Activated CD8-positive, alpha-beta memory T cell treated with anti-CD3 and anti-CD28 coated beads for 36 hours (primary cell): ENCODE measurements at regions not wholly inside any gene's neighbourhood (a gene's known extent, or its start where the extent isn't known, plus 50 kb on each side); places are given as distances from the start of the nearest gene placed in this dataset.

Experiments used
- CTCF ChIA-PET: fragments of 350-600 bp; sonication (Branson Sonifier 250); formaldehyde crosslinking; loops from one replicate; lab custom pipeline; 2021; ENCODE audit warnings: antibody characterized with exemption; lab: Charles Lee
- POLR2A ChIA-PET: fragments of 350-600 bp; sonication (Branson Sonifier 250); formaldehyde crosslinking; loops from one replicate; lab custom pipeline; 2021; ENCODE audit warnings: antibody characterized with exemption; lab: Charles Lee

- CTCF ChIA-PET, result interaction anchor here (0.7 kb wide), 1 partner anchor 808 kb away, joined by 5 read pairs; no protein-coding TSS in a partner anchor
- POLR2A ChIA-PET, result no interaction called here
These were observed 117.4 kb upstream of the RPS6KA2 start for GRCh38 chr6:166744223-166745134.

- CTCF ChIA-PET, result no interaction called here
- POLR2A ChIA-PET, result no interaction called here
These were observed 116.6 kb upstream of the RPS6KA2 start for GRCh38 chr6:166743406-166744222.

GRCh38 chr6:166742981-166743380 is 115.9 kb upstream of the RPS6KA2 start:
- POLR2A ChIA-PET, result no interaction called here
- CTCF ChIA-PET, result no interaction called here

- POLR2A ChIA-PET, result no interaction called here
- CTCF ChIA-PET, result no interaction called here
These were observed 112.9 kb upstream of the RPS6KA2 start for GRCh38 chr6:166739976-166740318.

GRCh38 chr6:166739117-166739975 is 112.3 kb upstream of the RPS6KA2 start:
- ChIA-PET POLR2A (no interaction called here), CTCF (no interaction called here)

- ChIA-PET CTCF (no interaction called here), POLR2A (no interaction called here)
These were observed 111.5 kb upstream of the RPS6KA2 start for GRCh38 chr6:166738386-166739116.

GRCh38 chr6:166737261-166737660 is 110.2 kb upstream of the RPS6KA2 start:
- POLR2A ChIA-PET, result no interaction called here
- CTCF ChIA-PET, result no interaction called here

GRCh38 chr6:166736634-166737033 is 109.6 kb upstream of the RPS6KA2 start:
- CTCF ChIA-PET, result no interaction called here

GRCh38 chr6:166733900-166734299 is 106.8 kb upstream of the RPS6KA2 start:
- POLR2A ChIA-PET, result no interaction called here

More at GRCh38 chr6:166736634-166737033, 109.6 kb upstream of the RPS6KA2 start:
- POLR2A ChIA-PET, result no interaction called here

GRCh38 chr6:166729658-166730057 is 102.6 kb upstream of the RPS6KA2 start:
- ChIA-PET CTCF (no interaction called here), POLR2A (no interaction called here)

More at GRCh38 chr6:166733900-166734299, 106.8 kb upstream of the RPS6KA2 start:
- CTCF ChIA-PET, result no interaction called here

- ChIA-PET CTCF (interaction anchor here (1.3 kb wide), 1 partner anchor 46 kb away, joined by 3 read pairs; no protein-coding TSS in a partner anchor), POLR2A (no interaction called here)
These were observed 102.0 kb upstream of the RPS6KA2 start for GRCh38 chr6:166728884-166729530.

- ChIA-PET POLR2A (no interaction called here), CTCF (no interaction called here)
These were observed 99.2 kb upstream of the RPS6KA2 start for GRCh38 chr6:166726201-166726600.

- CTCF ChIA-PET, result no interaction called here
- POLR2A ChIA-PET, result no interaction called here
These were observed 98.5 kb upstream of the RPS6KA2 start for GRCh38 chr6:166725571-166725970.

GRCh38 chr6:166724576-166724975 is 97.5 kb upstream of the RPS6KA2 start:
- ChIA-PET POLR2A (no interaction called here), CTCF (no interaction called here)

GRCh38 chr6:166722785-166723184 is 95.7 kb upstream of the RPS6KA2 start:
- CTCF ChIA-PET, result no interaction called here
- POLR2A ChIA-PET, result no interaction called here

- CTCF ChIA-PET, result no interaction called here
- POLR2A ChIA-PET, result no interaction called here
These were observed 94.5 kb upstream of the RPS6KA2 start for GRCh38 chr6:166721576-166721975.

- POLR2A ChIA-PET, result no interaction called here
- CTCF ChIA-PET, result no interaction called here
These were observed 93.8 kb upstream of the RPS6KA2 start for GRCh38 chr6:166720856-166721255.

GRCh38 chr6:166719019-166719418 is 92.0 kb upstream of the RPS6KA2 start:
- CTCF ChIA-PET, result no interaction called here
- POLR2A ChIA-PET, result no interaction called here
